Mucosa of gallbladder (tissue), 1 donor: ENCODE measurements at regions not wholly inside any gene's neighbourhood (a gene's known extent, or its start where the extent isn't known, plus 50 kb on each side); places are given as distances from the start of the nearest gene placed in this dataset.

Source experiments
- DNase-seq: peaks from one replicate; pipeline ENCODE4 v3.0.0-alpha.2; 2020; ENCODE audit warnings: low spot score
- donor health status: DM: no; HTN: no; CAD: no.

GRCh38 chr2:118738524-118739308 is 108.7 kb downstream of the EN1 start:
- DNase-seq = peak; percentile 65

GRCh38 chr2:118738106-118738505 is 109.3 kb downstream of the EN1 start:
- no peak for DNase-seq

DNA sequence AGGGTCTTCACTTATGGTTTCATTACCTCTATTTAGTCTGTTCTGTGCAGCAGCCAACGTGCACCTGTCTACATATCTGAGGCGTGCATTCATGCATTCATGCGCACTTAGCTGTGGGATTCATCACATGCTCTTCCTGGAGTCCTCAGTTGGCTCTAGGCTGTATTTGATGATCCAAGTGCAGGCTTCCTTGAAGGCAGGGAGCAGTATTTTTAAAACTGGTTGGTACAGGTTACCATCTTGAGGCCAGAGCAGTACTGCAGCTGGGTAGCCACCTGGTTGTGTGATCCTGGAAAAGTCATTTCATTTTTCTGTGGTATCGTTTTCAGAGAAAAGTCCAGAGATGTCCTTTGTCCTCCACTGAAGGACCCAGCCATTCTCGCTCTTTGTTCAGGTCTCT is 109.8 kb downstream of the EN1 start:
- DNase-seq = no peak

GRCh38 chr2:118732432-118732831 is 115.0 kb downstream of the EN1 start:
- no peak for DNase-seq

DNA sequence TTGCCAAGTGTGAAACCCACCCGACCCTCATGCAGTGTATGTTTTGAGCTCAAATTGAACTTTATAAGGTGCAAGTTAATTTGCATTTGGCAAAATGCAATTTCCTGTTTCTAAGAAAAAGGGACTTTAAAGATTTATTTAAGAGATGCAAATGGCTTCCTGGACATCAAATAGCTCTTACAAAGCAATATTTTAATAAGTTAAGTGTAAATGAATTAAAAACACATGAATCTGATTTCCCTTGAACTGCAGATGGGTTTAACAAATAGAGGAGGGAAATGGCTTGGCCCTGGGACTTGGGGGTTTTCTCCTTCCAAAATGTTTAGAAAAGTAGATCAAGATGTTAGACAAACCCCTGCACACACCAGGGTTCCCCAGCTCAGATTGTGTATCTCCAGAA is 116.0 kb downstream of the EN1 start:
- DNase-seq = no peak

- no peak for DNase-seq
Measured at GRCh38 chr2:118730405-118730804, 117.0 kb downstream of the EN1 start.

DNA sequence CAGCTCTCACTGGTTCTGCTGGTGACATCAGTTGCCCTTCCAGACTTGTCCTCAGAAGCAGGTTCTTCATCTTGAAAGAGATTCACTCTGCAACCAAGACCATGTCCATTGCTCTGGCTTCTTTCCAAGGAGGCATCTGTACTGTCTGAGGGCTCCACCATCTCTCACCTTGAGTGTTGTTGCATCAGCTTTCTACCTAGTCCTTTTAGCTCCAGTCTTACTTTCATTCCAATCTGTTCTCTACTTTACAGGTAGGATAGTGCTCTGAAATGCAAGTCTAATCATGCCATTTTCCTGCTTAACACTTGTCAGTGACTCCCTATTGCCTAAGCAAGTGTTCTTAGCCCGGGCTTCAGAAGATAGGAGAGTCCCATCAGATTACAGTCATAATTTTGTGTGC is 117.7 kb downstream of the EN1 start:
- no peak for DNase-seq

GRCh38 chr2:118728984-118729383 is 118.5 kb downstream of the EN1 start:
- no peak for DNase-seq

DNA sequence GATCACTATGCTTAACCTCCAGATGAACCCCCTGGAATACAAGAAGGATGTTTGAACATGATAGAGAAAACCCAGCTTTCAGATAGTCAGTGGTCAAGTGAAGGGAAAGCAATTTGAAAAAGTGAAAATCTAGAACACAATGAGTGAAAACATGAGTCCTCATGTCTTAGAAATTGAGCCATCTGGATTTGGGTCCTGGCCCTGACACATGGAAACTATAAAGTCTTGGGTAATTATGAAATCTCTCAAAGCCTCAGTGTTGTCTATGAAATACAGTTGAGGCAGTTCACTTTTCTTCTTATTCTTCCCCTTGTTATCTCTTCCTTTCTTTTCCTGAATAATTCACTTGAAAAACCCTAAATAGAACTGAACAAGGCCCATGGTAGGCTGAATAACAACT is 120.6 kb downstream of the EN1 start:
- no peak for DNase-seq

DNA sequence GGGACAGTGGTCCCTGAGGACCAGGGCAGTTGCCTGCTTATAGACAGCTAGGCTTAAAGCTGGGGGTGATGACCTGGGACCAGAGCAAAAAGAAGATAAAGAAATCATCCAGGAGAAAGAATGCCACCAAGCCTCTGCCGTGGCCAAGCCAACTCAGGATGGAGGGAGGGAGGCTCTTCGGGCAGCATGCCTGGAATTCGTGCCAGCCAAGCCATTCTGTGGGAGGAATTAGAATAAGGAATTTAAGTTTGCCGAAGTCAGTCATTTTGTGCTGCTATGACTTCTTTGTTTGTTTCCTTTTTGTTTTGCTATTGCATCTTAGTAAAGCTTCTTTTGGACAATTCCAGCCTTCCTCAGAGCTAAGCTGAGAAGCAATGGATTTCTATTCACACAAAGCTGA is 124.1 kb downstream of the EN1 start:
- no peak for DNase-seq

DNA sequence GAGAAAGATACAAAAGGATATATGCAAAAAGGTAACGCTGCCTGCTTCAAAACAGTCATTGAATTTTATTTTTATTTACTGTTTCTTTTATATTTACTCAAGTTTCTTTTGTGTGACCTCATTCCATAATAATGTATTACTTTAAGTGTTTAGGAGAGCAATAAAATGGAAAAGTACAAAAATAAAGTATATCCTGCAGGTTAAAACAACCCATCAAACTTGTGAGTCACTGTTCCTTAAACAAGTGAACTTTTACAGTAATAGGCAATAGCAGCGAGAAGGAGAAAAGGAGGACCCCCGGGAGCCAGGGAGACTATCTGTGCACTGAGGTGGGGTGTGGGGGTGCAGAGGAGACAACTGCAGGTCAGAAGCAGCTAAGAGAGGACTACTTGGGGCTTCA is 124.5 kb downstream of the EN1 start:
- no peak for DNase-seq

GRCh38 chr2:118721817-118722551 is 125.5 kb downstream of the EN1 start:
- DNase-seq = no peak

DNA sequence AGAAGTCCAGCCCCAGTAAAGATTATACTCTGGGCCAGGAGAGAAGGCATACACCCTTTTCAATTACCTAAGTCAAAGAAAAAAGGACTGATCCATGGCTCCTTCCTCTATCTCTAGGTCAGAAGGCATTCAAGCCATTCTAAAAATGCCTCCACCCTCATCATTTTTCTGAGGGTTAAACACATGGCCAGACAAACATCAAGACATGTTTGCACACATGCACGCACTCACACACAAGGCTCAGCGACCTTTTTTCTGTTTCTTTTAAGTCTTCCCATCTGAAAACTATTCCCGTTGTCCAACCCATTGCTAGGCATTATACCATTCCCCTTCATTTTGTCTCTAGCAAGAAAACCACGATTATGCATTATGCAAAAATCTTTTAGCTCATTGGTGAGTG is 126.6 kb downstream of the EN1 start:
- no peak for DNase-seq

DNA sequence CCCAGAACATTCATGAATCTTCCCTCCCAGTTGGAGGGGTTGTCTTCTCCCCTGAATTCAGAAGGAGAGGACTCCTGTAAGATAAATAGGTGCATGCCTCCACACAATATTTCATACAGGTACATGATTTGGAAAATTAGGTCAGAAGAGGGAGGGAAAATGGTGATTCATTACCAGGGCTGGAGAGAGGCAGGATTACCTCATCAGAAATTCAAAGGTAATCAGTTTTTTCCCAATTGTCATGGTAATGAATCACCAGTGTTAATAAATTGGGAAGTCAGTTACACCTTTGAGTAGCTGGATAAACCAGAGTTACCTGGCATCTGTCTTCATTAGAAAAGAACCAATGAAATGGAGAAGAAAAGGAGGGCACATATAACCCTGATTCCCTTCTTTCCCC is 128.5 kb downstream of the EN1 start:
- DNase-seq = no peak

GRCh38 chr2:118716102-118716501 is 131.3 kb downstream of the EN1 start:
- DNase-seq = no peak

- no peak for DNase-seq
Measured at GRCh38 chr2:118714118-118714517, 133.3 kb downstream of the EN1 start.

- DNase-seq = no peak
Measured at GRCh38 chr2:118711603-118712002, 135.8 kb downstream of the EN1 start.

- no peak for DNase-seq
Measured at GRCh38 chr2:118710481-118710880, 137.0 kb downstream of the EN1 start.

- no peak for DNase-seq
Measured at GRCh38 chr2:118709786-118710185, 137.7 kb downstream of the EN1 start.

DNA sequence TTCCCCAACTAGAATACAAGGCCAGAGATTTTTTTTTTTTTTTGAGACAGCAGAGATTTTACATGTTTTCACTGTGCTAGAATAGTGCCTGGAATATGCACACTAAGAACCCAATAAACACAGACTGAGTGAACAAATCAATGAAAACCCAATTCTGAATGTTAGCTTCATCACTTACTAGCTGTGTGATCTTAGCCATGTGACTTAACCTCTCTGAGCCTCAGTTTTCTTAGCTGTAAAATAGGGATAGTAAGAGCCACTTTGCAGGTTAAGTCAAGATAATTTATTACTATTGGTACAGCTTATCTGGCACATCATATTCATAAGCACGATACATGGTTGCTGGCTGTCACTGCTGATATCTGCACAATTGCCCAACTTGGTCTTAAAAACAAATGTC is 140.6 kb downstream of the EN1 start:
- no peak for DNase-seq

DNA sequence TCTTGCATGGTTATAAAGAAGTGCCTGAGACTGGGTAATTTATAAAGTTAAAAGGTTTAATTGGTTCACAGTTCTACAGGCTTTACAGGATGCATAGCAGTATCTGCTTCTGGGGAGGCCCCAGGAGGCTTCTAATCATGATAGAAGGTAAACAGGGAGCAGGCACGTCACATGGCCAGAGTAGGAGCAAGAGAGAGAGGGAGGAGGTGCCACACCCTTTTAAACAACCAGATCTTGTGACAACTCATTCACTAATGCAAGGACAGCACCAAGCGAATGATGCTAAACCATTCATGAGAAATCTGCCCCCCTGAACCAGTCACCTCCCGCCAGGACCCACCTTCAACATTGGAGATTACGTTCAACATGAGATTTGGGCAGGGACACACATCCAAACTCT is 141.1 kb downstream of the EN1 start:
- DNase-seq = no peak

- no peak for DNase-seq
Measured at GRCh38 chr2:118705032-118705431, 142.4 kb downstream of the EN1 start.

GRCh38 chr2:118699447-118700175 is 147.8 kb downstream of the EN1 start:
- DNase-seq = no peak
